Activated CD4-positive, alpha-beta T cell treated with anti-CD3 and anti-CD28 coated beads, Interleukin-2, amount 50 U/mL, for 48 hours (primary cell): ENCODE measurements at regions not wholly inside any gene's neighbourhood (a gene's known extent, or its start where the extent isn't known, plus 50 kb on each side); places are given as distances from the start of the nearest gene placed in this dataset.

ENCODE experiments used
- DNase-seq, 2 experiments: peaks; one replicate each; pipeline ENCODE4 v3.0.0-alpha.2; 2020

DNA sequence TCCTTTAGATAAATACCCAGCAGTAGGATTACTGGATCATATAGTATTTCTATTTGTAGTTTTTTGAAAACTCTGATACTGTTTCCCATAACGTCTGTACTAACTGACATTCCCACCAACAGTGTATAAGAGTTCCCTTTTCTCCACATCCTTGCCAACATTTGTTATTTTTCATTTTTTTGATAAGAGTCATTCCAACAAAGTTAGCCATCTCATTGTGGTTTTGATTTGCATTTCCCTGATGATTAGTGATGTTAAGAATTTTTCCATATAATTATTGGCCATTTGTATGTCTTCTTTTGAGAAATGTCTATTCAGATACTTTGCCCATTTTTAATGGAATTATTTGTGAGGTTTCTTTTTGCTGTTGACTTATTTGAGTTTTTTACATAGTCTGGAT is 486.0 kb downstream of the FLRT2 start:
- DNase-seq: no peak

DNA sequence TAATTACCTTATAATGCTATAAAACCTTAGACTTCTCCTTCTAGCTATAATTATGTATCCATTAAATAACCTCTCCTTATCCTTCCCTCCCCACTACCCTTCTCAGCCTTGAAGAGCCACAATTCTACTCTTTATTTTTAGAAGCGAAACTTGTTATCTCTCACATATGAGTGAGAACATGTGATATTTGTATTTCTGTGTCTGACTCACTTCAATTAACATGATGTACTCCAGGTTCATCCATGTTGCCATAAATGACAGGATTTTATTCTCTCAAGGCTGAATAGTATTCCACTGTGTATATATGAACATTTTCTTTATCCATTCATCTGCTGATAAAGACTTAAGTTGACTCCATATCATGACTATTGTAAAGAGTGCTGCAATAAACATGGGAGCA is 485.6 kb downstream of the FLRT2 start:
- DNase-seq: no peak

DNA sequence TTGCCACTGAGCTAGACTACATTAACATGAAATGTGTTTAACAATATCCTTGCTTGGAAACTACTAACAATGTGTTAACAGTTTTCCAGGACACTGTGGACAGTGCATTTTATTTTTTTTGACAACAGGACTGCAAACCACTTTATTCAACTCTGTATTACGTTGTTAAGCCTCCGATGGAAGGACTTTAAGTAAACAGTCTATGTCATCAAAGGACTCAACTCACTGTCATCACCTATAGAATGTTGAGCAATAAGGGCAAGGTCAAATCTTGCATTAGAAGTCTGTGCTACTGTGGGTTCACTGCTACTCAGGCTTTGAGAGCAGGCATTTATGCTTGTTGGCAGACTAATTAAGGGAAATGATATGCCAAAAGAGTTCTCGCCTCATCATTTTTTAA is 483.7 kb downstream of the FLRT2 start:
- no peak for DNase-seq

DNA sequence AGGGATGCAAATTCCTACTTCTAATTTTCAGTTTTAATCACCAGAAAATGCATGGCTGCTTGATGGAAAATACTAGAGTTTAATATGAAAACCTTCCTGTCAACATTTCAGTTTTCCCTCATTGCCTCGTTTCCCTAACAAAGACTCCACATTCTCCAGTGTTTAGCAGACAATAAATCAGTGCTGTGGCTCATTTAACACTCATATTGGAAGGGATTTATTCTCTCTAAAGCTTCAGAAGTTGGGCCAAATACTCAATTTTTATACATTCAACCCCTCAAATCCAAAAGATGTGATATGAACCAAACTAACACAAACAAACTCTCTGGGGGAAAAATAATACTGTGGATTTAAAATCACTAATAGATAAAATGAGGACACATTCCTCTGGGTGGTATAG is 482.5 kb downstream of the FLRT2 start:
- DNase-seq: no peak

DNA sequence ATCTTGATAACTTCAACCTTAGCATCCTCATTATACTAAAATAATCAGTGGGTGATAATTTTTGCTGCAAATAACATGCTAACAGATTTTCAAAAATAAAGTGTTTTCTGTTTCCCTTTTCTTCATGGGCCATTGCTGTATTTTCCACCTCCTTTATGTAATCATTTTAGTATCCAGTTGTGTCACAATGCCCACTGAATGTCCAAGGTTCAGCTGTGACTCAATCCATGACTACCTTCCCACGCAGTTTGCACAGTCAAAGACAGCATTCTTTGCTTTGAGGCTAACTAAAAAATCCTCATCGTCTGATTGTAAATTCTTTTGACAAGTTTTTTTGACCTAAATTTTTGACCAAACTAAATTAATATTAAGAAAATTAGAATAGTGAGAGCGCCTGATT is 474.1 kb downstream of the FLRT2 start:
- DNase-seq: peak in 1 of 2 experiments; percentile 3

DNA sequence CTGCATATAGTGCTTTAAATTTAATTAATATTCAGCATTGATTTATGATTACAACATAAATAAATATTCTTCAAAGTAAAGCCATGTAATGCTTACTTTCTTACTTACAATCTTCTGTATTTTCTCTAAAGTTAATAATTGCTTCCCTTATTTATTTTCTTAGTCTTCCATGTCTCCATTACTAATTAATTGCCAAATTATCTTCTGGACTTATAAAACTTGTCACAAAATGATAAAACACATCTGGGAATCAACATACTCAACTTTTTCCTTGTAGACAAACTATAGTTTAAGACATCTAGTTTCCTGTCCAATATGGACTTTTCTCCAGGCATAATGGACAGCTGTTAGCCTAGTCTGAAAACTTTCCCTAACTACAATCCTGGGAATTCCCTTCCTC is 466.6 kb downstream of the FLRT2 start:
- no peak for DNase-seq

DNA sequence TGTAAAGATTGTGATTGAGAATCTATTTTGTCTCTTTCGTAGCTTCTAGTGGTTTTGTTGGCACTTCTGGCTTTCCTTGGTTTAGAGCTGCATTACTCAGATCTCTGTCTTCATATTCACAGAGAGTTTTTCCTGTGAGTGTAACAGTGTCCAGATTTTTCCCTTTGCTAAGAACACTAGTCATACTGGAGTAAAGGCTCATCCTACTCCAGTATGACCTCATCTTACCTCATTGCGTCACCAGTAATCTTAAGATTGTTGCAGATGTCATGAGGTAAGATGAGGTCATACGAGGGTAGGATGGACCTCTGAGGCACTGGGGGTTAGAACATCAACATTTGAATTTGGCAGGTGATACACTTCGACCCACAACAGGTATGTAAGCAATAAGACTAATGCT is 461.2 kb downstream of the FLRT2 start:
- DNase-seq: no peak

DNA sequence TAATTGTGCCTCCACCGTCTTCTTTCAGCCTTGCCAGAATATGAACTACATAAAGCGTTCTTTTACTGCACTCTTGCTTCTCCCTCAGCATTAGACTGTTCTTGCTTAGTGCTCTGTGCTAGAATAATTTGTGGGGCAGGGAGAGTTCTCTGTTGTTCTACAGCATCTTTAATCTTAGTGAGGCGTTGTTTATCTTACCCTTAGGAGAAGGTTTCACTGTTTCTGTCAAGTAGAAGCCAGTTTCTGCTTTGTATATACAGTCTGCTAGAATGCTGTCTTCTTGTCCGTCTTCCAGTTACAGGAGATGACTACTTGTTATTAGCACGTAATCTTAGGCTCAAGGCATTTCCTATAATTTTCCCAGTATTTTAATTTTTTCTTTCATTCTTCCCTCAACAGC is 458.0 kb downstream of the FLRT2 start:
- no peak for DNase-seq

DNA sequence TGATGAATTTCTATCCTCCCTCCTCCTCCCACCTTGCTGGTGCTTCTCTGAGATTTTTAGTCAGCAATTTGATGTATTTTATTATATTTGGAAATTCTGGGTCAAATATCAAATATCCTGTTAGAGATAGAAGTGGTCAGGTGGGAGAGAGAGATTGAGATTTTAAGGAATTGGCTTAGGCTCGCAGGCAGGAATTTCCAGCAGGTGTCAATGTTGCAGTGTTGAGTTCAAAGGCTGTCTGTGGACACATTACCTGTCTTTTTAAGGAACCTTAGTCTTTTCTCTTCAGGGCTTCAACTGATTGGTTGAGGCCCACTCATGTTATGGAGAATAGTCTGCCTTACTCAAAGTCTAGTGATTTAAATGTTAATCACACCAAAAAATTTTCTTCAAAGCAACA is 457.3 kb downstream of the FLRT2 start:
- DNase-seq: no peak

DNA sequence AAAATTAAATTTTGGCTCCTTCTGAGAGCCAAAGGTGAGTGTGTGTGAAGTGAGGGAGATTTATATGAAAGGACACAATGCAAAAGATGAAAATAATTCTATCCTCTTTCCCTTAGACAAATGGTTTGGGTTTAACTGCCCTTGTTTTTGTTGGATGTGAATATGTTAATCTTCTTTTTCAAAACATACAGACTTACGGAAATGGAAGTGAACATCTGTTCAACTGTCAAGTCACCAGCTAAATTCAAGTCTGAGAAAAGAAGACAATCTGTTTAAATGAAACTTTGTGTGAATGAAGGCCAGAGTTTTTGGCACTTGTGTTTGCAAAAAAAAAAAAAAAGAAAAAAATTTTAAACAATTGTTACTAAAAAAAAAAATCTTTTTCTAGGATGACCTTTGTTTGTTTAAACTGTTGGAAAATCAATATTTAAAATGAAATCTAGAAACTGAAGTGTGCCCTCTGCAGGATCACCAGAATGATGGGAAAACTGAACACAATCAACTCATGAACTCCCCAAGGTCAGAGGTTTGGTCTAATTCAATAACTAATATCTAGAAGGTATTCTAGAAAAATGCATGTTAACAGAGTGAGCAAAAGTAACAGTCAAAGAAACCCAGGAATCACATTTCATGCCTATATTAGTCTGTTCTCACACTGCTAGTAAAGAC is 448.8 kb downstream of the FLRT2 start:
- no peak for DNase-seq

DNA sequence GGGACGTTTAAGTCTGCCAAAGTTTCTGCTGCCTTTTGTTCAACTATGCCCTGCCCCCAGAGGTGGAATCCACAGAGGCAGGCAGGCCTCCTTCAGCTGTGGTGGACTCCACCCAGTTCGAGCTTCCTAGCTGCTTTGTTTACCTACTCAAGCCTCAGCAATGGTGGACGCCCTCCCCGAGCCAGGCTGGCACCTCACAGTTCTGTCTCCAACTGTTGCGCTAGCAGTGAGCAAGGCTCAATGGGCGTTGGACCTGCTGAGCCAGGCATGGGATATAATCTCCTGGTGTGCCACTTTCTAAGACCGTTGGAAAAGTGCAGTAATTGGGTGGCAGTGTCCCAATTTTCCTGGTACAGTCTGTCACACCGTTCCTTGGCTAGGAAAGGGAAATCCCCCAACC is 444.7 kb downstream of the FLRT2 start:
- DNase-seq: no peak

DNA sequence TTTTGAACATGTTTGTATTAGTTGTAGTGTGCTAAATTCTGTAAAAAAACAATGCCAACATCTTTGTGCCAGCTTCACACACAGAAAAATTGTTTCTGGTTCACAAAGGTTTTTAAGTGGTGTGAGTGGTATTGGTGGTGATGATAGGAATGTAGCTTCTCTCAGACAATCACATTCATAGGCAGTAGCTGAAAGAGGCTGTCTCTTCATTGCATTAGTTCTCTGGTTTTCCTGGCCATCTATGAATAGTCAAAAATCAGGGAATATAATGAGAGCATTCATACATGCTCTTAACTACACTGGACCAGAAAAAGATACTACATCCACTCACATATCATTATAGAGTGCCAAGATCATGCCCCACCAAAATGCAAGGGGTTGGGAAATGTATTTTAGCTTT is 433.5 kb downstream of the FLRT2 start:
- DNase-seq: no peak

DNA sequence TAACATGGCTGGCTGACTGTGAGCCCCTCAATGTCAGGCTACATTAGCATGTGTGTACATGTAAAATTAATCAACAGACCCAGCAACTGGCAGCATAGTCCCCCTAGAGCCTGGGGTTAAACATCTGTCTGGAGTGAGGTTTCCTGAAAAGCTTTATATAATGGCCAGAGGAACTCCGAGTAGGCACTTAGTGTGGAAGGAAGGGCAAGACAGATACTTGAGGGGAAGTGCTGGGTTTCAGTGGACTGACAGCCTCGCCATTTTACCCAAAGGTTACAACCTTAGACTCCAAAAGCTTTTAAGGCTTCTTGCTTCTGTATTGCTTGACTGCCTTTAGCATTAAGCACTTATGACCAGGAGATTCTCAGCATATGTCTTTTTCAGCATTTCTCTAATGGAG is 430.8 kb downstream of the FLRT2 start:
- DNase-seq: no peak

DNA sequence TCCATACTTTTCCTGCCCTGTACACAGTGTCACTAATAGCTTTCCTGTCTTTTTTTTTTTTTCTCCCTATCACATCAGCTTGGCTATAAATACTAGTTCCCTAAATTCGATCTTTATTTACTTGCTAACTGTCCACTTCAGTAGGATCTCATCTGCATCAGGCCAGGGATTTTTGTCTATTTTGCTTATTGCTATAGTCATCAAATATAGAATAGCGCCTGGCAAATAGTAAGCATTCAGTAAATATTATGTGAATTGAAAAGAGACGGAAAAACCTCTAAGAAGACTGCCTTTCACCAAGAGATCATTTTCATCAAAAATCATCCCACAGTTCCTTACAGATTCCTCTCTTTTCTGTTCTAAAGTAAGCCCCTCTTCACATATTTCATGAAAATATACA is 429.1 kb downstream of the FLRT2 start:
- no peak for DNase-seq

DNA sequence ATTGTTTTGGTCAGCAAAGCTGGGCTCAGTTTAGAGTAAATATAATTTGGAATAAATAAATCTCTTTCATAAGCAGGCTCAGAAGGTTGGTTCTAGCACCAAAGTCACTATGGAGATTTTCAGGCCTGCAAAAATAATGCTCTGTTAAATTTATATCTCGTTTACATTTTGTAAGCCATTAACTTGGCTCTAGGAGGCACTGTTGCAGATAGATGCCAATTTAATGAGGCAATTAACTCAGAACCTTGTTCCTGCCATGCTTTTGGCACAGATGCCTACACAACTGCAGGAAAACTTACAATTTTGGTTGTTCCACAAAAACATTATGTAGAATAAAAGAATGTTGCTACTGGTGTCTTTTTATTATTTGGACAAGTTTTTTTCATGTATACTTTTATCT is 428.1 kb downstream of the FLRT2 start:
- no peak for DNase-seq

DNA sequence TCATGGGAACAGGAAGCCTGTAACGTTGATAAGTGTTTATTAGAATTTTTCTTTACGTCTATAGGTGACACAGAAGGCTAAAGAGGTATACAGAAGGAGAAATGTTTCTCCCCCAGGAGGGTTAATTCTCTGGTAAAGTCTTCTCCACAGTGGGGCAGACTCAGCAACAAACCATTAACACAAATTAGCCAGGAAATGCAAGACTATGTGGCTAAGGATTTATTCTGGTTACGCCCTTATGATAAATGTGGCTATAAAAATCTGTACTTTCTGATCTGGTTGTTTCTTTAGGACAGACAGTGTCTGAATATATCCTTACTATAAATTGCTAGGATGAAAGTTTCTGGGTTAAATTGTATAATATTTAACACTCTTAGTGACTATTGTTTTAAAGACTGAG is 423.3 kb downstream of the FLRT2 start:
- no peak for DNase-seq

DNA sequence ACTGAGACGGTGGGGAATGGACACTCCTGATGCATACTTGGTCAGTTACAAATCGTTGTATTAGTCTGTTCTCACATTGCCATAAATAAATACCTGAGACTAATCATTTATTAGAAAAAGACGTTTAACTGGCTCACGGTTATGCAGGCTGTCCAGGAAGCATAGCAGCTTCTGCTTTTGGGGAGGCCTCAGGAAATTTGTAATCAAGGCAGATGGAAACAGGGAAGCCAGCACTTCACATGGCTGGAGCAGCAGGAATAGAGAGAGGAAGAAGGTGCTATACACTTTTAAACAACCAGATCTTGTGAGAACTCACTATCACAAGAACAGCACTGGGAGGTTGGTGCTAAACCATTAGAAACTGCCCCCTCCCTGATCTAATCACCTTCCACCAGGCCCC is 418.2 kb downstream of the FLRT2 start:
- DNase-seq: no peak

DNA sequence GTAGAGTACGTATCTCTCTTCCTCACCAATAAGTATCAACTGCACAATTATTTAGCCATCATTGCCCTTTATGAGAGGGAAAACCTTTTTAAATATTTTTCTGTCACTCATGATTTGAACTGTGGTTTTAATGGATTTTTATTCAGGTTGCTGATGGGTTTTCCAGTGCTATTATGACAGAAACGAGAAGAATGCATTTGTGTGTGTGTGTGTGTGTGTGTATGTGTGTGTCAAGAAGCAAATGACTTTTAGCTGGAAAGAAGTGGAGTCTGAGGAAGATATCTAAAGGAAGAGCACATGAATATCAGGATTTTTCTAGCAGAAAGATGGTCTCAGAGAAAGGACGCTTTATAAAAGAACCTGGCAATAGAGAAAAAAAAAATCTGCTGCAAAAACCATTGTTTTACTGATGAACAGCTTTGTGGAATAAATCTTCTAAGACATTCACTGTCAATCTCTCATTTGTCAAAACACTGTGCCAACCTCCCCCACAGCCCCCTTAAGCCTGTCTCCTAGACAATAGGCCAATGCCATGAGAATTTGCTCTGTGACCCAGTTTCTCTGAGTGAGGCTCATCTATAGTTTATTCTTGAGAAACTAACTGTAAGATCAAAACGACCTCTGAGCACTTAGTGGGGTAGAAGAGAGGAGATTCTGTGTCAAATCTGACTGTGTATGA is 417.7 kb downstream of the FLRT2 start:
- no peak for DNase-seq

DNA sequence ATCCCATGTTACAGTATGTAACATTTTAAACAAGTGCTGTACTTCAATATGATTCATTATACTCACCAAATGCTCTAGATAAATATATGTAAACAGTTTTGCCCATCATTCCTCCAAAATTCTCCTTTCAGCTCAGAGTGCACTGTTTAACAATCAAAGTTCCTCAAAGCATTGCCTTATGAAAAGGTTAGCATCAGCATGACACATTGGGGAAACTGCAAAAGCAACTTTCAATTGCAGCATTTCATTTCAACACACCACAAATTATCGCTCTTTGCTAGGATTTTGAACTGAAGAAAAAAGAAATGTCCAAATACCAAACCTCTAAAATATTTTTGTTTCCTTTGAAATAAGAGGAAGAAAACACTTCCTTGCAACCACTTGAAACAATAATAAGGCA is 413.2 kb downstream of the FLRT2 start:
- DNase-seq: no peak

DNA sequence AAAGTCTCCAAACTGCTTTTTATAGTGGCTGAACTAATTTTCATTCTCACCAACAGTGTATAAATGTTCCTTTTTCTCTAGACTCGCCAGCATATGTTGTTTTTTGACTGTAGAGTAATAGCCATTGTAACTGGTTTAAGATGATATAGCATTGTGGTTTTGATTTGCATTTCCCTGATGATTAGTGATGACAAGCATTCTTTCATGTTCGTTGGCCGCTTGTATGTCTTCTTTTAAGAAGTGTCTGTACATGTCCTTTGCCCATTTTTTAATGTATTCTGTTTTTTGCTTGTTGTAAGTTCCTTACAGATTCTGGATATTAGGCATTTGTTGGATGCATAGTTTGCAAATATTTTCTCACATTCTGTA is 404.9 kb downstream of the FLRT2 start:
- DNase-seq: no peak

DNA sequence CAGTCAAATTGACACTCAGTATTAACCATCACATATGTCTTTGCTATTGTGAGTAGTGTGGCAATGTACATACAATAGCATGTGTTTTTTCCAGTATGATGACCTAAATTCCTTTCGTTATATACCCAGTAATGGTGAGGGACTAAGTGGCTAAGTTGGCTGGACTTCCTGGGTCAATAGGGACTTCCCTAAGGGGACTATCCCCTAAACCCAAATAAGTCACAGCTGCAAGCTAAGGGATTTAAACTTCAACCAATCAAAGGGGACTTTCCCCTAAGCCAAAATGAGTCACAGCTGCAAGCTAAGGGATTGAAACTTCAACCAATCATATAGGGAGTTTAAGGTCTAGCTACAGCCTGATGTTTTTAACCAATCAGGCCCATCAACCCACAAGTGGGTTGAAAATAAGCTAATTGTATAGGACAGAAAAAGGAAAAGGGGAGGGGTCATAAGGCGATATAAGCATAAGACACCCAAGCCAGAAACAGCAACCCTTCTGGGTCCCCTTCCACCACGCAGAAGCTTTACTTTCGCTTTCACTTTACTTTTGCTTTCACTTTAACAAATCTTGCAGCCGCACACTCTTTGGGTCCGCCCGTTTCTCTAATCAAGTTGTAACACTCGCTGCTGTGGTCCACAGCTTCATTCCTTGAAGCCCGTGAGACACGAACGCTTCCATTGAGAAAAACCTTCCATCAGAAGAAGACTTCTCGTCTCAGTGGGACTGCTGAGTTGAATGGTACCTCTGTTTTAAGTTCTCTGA is 404.4 kb downstream of the FLRT2 start:
- DNase-seq: peak; percentile 27 to 40

DNA sequence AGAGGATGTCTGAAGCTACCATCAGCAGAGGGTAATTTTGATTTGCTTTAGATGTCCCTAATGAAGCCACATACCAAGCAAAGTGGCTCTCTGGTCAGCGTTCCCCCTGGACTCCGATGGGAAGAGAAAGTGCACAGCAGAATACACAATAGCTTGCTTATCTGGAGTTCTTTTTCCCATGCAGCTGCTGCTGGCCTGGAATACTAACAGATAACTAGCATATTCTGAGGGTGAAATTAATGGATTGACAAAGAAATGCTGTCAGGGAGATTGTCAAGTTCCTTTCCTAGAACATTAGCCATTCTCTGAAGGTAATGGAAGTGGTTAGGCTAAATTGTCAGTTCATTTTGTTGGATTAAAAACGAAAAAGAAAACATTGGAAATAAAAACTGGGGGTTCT is 391.3 kb downstream of the FLRT2 start:
- DNase-seq: no peak

DNA sequence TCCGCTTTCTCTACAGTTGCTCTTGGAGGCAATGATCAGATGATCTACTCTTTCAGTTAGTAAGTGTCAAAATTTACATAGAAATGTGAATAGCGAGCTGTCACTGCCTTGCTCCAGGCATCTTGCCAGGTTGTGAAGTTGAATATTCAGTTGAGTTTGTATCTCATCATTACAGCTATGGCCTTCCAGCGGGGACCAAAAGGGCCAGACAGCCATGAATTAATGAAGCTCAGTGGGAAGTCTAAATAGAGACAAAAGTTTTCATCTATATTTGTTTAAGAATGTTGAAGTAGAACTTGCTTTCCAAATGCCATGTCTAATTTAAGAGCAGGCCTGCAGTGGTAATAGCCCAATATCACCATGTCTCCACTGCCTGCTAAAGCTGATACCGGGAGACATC is 387.8 kb downstream of the FLRT2 start:
- no peak for DNase-seq

DNA sequence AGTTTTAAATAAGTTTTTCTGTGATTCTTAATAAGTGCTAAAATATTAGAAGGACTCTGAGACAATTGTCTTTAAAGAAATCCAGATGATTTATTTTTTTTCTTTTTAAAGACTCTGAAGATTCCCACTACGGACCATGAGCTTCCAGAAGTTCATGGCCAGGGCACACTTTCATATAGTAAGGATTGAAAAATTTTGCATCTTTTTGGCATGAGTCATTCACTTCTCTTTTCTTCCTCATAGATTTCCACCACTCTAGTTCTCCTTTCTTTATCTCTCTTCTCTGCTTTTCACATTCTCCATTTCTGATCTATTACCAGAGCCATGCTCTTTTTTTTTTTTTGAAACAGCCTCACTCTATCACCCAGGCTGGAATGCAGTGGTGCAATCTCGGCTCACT is 385.8 kb downstream of the FLRT2 start:
- no peak for DNase-seq

DNA sequence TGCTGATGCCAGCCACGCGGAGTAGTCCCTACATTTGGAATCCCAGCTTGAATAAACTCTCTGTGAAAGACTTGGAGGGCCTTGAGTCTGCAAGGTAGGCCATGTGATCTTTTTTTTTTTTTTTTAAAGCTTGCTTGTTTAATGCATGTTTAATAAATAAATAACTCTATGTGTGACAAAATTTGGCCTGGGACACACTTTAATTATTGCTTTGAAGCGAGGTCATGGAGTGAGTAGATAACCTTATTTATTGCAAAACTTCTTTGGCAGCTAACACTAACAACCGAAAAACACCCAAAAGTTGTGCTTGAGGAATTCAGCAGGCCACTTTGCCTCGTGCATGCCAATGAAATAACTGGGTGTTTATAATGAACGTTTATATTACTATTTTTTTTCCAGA is 382.2 kb downstream of the FLRT2 start:
- no peak for DNase-seq
